Activated CD4-positive, alpha-beta T cell treated with anti-CD3 and anti-CD28 coated beads, Interleukin-2, amount 50 U/mL, for 48 hours (primary cell): ENCODE measurements at regions not wholly inside any gene's neighbourhood (a gene's known extent, or its start where the extent isn't known, plus 50 kb on each side); places are given as distances from the start of the nearest gene placed in this dataset.
"Not testable (repeated sequence)": the region's sequence is repeated elsewhere in the genome, so short reads cannot be mapped to it uniquely, and the experiment has no call there.

Experiments
- DNase-seq, 2 experiments: peaks; one replicate each; pipeline ENCODE4 v3.0.0-alpha.2; 2020

GRCh38 chr4:114383721-114384120 is 214.9 kb upstream of the UGT8 start:
- no peak for DNase-seq

- no peak for DNase-seq
These were observed 214.0 kb upstream of the UGT8 start for GRCh38 chr4:114384629-114385028.

- no peak for DNase-seq
These were observed 213.2 kb upstream of the UGT8 start for GRCh38 chr4:114385195-114385985.

- no peak for DNase-seq
These were observed 211.9 kb upstream of the UGT8 start for GRCh38 chr4:114386637-114387233.

DNA sequence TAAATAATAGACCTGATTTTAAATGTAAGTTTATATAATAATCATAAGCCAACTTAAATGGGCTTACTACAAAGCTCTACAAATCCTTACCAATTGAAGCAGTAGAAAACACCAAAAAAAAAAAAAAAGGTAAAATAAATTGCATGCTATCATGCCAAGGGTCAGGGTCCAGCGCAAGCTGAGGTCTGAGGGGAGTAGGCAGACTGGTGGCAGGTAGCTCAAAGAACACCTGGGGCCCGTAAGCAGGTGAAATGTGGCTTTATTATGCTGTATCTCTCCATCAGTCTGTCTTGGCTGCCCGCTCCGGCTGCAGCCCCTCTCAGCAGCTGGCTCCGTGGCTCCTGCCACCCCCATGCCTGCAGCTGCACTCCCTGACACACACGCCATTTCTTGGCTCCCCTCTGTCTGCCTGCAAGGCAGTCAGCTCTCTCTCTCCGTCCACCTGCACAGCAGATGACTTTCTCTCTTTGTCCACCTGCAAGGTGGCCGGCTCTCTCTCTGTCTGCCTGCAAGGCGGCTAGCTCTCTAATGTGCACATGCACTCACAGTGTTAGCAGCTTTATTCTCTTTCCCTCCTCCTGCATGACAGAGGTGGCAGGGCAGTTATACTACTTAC is 209.4 kb upstream of the UGT8 start:
- DNase-seq, result no peak

DNA sequence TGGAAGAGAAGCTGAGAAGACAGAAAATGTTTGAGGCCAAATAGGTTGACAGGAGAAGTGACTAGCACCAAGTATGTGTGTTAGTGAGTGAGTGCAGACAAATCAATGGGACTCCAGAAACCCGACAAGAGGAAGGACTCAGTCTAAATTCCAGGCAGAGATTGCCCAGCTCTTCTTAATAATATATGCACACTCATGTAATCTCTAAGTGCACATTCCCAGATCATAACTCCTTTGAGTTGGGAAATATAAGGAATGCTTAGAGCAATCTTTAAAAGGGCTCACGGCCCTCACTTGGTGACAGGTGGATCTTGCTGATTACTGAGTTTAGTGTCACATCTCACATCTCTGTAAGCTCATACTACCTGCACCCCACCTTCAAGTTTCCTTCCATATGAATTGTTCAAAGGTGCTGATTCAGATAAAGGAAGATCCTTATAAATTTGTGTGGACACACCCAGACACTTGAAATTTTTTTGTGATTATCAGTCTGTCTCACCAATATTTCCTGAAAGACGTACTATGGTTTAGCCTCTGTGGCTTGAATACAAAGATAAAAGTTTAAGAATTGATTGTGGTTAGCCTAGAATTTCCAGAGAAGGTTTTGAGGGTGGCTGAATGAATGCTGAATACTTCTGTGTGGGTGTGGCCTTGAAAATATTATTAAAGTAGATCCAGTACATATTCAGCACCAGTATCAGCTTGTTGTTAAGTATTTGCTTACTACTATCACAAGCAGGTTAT is 205.1 kb upstream of the UGT8 start:
- DNase-seq, result no peak

- no peak for DNase-seq
These were observed 201.8 kb upstream of the UGT8 start for GRCh38 chr4:114396808-114397207.

- DNase-seq, result no peak
These were observed 200.2 kb upstream of the UGT8 start for GRCh38 chr4:114398410-114398809.

DNA sequence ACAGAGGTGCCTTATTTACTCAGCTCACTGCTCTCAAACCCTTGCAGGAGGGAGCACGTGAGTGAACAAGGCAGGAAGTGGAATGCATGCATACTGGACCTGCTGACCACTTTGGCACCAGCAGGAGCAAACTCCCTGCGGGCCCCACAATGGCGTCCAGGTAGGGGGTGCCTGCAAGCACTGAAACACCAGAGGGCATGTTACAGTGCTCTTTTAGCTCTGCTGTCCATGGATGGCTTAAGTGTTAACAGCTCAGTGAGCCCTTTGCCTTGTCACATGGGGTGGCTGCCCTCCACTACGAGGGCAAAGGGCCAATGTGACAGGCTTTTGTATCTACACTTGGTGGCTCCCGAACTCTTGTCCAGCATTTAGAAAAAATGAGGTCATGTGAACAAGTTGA is 199.5 kb upstream of the UGT8 start:
- no peak for DNase-seq

DNA sequence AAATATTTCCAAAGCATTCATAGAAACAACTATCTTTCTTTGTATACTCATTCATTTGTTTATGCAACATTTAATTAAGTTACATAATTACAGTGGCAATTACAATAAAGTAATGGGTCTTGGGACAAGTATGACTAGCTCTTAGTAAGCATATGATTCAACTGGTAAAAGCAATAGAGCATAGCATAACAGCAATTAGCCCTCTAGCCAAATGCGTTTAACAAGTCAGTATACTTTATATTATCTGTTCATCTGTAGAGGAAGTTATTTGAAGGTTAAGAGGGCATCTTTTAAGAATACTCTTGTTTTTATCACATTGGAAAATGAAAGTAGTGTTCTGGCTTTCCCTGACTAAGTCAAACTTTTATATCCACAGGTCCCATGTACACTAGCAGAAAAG is 198.1 kb upstream of the UGT8 start:
- no peak for DNase-seq

DNA sequence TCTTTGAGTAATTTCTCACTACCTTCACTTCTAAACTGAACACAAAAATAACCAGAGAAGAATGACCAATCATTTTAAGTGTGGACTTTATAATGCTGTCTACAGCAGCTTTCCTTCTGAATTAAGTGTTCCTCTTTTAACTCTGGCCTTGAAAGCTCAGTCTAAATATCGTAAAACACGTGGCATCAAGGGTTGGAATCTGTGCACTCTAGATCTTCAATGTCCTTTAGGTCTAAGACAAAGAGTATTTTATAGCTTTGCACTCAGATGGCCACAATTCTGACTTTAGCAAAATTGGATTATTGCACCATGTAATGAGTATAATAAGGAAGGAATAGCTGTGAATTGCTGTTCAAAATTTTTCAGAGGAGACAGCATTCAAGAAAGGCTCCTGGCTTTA is 197.1 kb upstream of the UGT8 start:
- no peak for DNase-seq

DNA sequence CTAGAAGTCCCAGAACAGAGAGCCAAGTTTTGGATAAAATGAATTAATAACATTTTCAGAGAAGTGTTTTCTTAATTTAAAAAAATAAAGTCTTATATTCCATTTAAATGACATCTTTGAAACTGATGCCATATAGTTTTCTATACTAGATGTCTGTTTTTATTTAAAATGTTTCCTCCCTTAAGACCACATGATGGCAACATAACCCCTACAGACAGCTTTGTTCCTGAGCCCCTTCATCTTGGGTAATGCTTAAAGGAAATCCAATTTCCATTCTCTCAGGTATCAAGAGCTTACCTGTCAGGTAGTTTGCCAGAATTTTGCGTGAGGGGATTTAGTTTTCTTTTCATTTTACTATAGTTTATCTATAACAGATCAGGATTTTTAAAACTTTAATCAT is 181.4 kb upstream of the UGT8 start:
- no peak for DNase-seq

DNA sequence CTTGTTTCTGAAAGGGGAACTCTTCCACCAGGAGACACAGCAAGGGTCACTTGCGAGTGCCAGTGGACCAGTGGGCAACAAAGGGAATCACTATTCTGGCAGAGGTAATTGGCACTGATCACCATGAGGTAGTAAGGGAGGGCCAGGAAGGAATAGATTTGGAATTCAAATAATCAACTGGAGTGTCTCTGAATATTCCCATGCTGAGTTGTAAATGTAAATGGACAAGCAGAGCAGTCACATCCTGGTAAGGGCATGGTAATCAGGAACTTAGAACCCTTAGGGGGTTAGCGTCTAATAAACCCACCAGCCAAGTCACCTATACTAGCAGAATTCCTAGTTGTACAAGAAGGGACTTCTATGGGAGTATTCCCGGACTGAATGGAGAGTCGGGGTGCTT is 178.5 kb upstream of the UGT8 start:
- no peak for DNase-seq

DNA sequence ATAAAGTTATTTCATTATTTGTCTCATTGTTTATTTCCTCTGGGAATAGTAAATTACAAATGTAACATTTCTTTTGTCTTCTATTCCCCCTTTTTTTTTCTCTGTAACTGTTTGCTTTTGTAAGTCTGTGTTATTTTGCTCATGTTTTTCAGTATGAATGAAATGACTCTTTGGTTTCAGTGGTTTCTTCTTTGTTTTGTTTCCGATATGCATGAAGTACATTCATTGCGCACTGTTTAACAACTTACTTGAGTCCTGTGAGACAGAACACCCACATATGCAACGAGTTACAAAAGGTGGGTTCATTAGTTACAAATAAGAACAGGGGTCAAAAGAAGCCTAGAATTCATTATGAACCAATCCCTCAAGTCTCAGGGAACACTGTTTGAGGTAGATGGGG is 175.0 kb upstream of the UGT8 start:
- DNase-seq, result no peak

DNA sequence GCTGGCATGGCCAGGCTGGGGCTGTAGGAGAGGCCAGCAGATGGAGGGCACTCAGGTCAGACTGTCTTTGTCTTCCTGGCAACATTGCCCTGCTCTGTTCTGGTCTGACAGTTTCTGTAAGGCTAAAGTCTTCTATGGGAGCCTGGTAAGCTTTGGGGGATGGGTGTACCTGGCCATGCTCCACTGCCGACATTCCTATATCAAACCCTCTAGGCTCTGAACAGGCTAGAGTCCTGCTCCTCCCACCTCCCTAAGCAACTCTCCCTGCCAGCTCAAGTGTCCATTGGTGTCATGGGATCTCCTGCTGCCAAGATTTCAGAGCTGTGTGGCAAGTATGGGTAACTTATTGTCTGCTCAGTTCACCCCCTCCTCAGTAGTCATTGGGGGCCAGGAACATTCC is 163.5 kb upstream of the UGT8 start:
- no peak for DNase-seq

GRCh38 chr4:114442856-114443255 is 155.8 kb upstream of the UGT8 start:
- no peak for DNase-seq

GRCh38 chr4:114444211-114444610 is 154.4 kb upstream of the UGT8 start:
- no peak for DNase-seq

DNA sequence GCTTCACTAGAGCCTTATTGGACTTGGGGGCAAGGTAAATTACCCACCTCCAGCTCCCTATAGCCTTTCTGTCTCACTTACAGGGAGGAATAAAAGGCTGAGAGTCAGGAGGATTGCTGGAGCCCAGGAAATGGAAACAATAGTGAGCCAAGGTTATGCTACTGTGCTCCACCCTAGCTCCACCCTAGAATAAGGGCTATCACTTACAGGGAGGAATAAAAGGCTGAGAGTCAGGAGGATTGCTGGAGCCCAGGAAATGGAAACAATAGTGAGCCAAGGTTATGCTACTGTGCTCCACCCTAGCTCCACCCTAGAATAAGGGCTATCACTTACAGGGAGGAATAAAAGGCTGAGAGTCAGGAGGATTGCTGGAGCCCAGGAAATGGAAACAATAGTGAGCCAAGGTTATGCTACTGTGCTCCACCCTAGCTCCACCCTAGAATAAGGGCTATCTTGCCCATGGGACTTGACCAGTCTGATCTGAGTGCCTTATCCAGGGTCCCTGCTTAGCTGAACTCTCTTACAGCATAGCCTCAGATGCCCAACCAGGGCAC is 150.6 kb upstream of the UGT8 start:
- not testable (repeated sequence) for DNase-seq

DNA sequence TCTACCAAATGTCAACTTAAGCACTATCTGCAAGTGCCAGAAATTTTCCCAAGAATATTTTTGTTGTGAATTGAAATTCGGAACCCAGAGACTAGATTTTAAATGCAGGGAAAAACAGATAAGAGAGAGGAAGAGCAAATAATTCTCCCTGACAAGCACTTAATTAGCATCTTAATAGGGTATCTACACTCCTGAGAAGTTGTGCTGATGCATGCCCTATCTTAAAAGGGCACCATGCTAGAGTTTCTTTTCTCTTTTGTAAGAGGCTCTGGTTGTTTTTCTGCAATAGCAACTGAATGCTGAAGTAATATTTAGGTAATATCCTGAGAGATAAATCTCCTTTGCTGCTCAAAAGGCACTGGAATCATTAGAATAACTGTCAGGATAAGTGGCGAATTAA is 139.9 kb upstream of the UGT8 start:
- DNase-seq, result no peak

DNA sequence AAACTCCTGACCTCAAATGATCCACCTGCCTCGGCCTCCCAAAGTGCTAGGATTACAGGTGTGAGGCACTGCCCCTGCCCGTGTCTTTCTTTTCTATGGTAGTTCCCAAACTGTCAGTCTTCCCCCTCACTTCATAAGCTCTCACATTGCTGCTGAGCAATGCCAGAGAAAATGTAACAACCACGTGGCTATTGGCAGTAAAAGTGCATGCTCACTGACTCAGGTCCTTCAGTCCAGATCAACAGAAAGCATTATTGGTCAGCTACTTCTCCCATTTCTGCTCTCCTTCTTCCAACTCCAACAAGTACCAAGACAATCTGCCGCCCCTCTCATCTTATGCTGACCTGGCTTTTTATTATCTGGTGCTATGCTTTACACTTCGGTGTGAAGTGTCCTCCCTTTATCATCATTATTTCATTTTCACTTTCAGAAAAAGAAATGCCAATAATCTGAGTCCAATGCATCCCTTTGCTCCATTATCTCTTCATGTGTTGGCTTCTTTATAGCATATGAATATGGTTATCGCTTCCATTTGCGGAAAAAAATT is 133.8 kb upstream of the UGT8 start:
- DNase-seq, result no peak

DNA sequence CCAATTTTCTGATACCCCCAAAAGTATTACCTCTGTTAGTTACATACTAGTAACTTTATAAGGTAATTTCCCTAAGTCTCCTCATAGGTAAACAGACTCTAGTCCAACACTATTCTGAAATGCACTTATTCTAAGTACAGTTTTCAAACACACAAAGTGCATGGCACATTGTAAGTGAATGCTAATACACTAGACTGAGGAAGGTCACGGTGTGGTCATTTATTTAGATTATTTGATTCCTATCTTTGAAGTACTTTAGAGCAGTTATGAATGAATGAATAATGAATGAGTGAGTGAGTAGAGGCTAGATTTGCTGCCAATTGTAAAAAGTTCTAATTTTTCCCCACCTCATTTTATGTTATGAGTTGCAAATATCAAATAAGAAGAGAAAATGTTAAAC is 132.8 kb upstream of the UGT8 start:
- DNase-seq, result no peak

DNA sequence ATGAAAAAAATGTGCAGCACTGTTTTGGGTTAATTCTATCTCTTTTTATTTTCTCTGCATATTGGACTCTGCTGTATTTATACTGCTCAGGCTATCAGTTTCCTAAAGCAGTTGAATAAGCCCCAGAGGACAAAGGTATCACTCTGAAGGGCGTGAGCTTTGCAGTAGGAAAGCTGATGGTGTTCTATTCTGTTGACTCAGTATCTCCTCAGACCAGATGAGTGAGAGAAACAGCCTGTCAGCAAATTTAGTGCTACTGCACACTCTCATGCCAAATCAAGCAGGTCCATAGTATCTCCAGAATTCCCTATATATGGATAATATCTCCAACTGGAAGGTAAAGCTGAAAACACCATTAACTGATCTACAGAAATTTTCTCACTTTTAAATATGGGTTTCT is 132.3 kb upstream of the UGT8 start:
- DNase-seq, result no peak
